ENCODE measurements at regions not wholly inside any gene's neighbourhood (a gene's known extent, or its start where the extent isn't known, plus 50 kb on each side); places are given as distances from the start of the nearest gene placed in this dataset.
"Not testable (repeated sequence)": the region's sequence is repeated elsewhere in the genome, so short reads cannot be mapped to it uniquely, and the experiment has no call there.

DNA sequence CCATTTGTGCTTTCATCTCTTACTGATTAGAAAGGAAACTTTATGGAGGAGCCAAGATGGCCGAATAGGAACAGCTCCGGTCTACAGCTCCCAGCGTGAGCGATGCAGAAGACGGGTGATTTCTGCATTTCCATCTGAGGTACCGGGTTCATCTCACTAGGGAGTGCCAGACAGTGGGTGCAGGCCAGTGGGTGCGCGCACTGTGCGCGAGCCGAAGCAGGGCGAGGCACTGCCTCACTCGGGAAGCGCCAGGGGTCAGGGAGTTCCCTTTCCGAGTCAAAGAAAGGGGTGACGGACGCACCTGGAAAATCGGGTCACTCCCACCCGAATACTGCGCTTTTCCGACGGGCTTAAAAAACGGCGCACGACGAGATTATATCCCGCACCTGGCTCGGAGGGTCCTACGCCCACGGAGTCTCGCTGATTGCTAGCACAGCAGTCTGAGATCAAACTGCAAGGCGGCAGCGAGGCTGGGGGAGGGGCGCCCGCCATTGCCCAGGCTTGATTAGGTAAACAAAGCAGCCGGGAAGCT is 63.5 kb upstream of the SH3GL3 start:
- H3K4me3 Mint-ChIP-seq; H3K27ac Mint-ChIP-seq; H3K9me3 Mint-ChIP-seq; H3K4me1 Mint-ChIP-seq; DNase-seq (ENCODE audit: low spot score in 2 of 2); H3K36me3 Mint-ChIP-seq; ATAC-seq: not testable (repeated sequence)

DNA sequence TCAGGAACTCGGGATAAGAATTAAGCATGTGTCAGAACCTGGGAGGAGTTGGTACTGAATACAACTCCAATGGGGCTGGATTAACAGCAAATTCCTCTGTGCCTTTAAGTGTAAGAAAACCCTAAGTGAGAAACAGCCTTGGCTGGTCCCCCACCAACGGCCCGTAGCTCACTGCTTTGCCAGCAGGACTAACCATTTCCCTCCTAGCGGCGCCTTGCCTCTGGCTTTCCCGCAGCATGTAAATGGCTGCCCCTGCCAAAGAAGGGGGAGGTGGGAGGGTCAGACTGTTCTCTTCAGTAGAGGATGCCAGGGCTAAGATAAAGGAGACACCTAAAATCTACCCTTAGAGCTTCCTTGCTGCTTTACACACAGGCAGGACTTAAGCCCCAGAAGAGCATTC is 51.0 kb upstream of the SH3GL3 start:
- no peak overlapping the region for H3K4me3 Mint-ChIP-seq
- no peak for DNase-seq (ENCODE audit: low spot score in 2 of 2)
- no peak for ATAC-seq
- H3K4me1 Mint-ChIP-seq: no peaks in the 10 kb centered on the region
- H3K9me3 Mint-ChIP-seq: peaks cover 3% of the 10 kb centered on the region
- H3K27ac Mint-ChIP-seq: no peak overlapping the region
- H3K36me3 Mint-ChIP-seq: no peaks in the 10 kb centered on the region
